Limb (tissue), 2 donors: ENCODE measurements at regions not wholly inside any gene's neighbourhood (a gene's known extent, or its start where the extent isn't known, plus 50 kb on each side); places are given as distances from the start of the nearest gene placed in this dataset.
"Not testable (repeated sequence)": the region's sequence is repeated elsewhere in the genome, so short reads cannot be mapped to it uniquely, and the experiment has no call there.

Source experiments
- DNase-seq, 2 donors: peaks; one replicate each; pipeline ENCODE4 v3.0.0-alpha.2; 2016; ENCODE audit errors: extremely low spot score in 2 of 2

DNA sequence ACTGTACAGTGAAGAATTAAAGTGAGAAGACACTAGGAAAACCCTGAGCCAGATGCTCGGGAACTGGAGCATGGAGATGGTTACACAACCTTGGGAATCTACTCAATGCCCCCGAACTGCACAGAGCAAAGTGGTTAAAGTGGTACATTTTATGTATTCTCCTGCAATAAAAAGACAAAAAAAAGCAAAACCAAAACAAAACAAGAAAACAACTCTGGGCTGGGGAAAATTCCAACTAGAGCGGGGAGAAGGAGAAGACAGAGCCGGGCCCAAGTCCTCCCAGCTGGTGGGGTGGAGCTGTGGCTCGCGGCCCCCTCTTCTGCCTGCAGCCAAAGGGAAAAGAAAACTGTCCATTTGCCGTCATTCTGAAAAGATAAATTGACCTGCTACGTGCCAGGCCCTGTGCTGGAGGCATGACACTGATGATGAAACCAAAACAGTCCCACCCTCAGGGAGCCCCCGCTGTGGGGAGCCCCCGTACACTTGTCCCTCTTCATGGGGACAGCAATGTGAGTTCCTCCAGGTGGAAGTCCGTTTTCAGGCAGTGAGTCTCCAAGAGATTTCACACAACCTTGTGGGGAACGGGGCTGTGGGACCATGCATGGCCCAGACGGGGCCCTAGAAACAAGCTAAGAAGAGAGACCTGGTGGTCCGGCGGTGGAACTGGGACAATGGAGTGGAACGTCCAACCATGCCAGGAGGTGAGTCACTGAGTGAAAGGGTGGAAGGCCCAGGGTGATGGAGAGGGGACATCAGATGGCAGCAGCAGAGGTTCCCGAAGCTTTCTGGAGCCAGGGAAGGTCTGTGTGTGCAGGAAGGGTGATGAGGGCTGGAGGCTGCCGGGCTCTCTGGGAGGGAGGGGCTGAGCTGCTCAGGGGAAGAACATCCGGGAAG, 114.8 kb upstream of the COL5A1 start:
- no peak for DNase-seq

DNA sequence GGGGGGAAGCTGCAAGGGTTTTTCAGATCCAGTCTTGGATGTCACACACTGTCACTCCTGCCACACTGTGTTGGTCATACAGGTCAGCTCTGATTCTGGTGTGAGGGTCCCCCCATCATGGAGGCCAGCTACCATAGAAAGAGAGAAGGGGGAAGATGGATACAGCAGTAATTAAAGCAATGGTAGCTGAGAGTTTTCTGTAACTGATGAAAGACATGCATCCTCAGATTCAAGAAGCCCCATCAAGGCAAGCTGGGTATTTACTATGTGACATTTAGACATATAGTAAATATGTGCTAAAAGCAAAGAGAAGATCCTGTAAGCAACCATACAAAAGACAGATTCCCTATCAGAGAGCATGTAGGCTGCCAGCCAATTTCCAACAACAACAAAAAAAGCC, 110.9 kb upstream of the COL5A1 start:
- DNase-seq: no peak

DNA sequence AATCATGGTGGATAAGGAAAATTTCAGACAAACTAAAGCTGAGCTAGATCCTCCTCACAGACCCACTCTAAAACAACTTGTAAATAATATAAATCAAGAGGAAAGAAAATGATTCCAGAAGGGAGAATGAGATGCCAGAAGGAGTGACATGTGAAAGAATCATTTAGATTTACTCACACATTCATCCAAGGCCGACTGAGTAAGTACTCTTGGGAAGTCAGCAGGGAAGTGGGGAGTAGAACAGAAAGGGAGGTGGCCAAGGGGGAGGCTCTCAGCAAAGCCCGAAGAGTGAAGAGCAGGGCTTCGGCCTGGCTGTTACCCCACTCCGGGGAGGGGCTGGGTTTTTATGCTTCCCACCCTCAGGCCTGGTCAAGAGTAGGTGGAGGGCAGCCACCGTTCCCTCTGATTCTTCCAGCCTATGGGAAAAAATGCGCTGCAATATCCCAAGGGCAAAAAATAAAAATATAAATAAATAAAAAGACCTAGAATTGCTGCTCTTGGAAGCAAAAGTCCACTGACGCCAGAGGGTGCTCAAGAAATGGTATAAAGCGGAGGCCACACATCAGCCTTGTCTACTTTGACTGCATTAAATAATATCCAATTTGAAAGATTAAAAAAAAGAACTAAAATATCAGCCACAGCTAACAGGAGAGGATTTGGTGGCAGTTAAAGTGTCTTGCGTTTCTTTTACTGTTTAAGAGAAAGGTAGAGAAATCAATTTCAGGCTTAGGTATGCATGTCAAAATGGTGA, 110.2 kb upstream of the COL5A1 start:
- DNase-seq: no peak

DNA sequence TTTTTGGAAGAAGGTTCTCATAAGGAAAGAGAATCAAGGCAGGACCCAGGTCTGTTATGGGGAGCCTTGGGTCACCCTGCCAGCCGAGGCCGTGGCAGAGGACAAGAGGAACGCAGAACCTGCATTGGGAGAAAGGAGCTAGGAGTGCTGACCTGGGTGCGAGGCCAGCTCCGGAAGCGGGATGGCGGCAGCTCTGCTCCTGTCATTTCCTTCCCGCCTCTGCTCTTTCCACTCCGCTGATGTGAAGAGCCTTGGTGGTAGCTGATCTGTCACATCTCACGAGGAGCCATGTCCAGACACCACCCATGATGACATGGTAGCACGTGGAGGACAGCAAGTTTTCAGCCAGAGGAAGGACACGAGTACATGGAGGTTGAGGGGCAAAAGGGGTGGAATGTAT, 109.5 kb upstream of the COL5A1 start:
- no peak for DNase-seq

DNA sequence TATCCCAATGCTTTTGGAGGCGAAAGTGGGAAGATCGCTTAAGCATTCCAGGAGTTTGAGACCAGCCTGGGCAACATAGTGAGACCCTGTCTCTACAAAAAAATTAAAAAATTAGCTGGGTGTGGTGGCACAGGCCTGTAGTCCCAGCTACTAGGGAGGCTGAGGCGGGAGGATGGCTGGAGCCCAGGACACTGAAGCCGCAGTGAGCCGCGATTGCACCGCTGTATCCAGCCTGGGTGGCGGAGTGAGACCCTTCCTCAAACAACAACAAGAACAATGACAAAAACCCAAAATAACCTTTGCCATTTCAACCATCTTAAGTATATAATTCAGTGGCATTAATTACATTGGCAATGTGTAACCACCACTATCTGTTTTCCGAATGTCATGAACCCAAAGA, 108.9 kb upstream of the COL5A1 start:
- DNase-seq: not testable (repeated sequence)

DNA sequence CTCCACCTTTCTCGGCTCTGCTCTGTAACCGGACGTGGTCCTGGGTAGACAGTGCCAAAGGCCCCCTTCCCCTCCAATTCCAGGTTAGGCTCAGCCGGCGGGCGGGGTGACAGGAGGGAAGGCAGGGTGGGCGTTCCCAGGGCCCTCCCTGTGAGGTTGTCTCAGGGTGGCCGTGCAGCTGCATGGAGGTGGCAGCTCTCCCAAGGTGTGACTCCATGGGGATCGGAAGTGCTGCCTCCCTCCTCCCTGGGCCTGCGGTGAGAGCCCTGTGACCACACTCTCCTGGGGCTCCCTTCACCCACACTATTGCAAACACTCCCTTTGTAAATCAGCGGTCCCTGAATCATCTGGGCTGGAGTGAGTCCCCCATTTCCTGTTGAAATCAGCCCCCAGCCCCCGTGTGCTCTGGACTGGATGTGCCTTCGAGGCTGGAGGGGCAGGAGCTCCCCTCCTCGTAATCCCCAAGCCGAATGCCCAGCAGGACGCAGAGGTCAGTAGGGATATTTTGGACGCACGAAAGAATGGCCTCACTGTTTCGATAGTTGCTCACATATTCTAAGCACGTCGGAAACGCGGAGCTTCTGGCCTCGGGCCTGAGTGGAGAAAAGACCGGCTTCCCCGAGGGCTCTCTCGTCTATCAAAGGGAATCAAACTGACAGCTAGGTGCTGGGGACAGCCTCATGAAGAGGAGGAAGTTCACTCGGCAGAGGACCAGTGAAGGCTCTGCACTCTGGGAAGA, 107.6 kb upstream of the COL5A1 start:
- DNase-seq: no peak

DNA sequence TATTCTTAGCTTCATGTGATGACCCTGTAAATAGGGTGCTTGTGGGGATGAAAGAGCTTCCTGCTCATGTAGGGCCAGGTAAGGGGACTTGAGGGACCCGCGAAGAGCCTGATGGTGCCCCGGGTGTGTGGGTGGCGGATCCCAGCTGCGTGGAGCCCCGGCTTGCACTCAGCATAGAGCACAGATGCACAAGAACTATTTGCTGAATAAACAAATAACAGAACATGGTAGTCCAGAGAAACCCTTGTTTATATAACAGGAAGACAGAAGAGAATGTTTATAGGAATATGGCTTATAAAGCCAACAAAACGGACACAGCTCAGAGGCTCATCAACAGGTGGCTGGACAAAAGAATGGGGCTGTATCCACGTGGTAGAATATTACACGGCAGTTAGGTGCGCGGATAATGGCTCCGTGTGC, 106.9 kb upstream of the COL5A1 start:
- no peak for DNase-seq

DNA sequence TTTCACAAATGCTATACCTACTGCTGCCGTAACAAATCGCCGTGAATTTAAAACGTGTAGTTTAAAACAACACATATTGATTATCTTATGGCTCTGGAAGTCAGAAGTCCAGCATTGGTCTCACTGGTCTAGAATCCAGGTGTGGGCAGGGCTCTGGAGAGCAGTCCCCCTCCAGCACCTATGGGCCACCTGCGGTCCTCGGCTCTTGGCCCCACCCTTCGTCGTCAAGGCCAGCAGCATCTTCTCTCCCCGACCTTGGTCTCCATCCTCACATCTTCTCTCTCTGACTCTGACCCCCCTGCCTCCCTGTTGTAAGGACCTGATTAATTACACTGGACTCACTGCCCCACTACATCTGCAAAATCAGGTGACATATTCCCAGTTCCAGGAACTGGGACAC, 106.4 kb upstream of the COL5A1 start:
- no peak for DNase-seq

DNA sequence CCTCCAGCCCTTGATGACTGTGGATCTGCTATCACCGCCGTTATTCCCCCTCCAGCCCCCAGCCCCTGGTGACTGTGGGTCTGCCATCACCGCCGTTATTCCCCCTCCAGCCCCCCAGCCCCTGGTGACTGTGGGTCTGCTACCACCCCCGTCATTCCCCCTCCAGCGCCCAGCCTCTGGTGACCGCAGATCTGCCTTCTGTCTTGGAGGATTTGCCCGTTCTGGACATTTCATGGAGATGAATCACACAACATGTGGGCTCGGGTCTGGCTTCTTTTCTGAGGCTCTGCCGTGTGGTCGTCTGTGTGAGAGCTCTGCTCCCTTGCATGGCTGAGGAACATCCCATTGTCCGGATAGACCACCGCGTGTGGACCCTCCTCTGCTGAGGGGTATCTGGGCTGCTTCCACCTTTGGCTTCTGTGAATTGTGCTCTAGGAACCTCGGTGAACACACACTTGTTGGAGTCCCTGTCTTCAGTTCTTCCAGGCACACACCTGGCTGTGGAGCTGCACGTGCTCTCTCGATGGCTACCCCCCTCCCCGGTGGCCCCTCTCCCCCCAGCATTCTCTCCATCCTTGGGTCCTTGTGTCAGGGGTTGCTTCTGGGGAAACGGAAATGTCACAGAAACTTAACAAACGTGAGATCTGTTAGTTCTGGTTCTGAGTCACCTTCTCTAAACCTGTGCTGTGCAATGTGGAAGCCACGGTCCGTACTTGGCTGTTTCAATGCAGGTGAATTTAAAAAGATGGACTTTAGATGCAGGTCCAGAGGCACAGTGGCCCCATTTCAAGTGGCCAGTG, 105.3 kb upstream of the COL5A1 start:
- no peak for DNase-seq

DNA sequence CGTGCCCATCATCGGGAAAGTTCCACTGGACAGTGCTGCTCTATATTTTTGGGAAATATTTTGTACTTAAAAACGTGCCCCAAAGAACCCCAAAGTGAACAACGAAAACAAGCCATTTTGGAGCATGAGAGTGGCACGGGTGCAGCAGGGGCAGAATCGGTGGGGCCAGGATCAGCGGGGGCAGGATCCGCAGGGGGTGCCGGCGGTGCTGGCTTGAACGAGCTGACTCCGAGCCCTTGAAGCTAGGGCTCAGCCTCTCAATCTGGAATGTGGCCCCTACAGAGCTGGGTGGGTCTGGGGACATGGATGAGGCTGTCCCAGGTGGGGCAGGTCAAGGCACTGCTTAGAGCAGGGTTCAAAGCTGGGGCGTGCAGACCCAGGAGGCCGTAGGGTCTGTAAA, 104.7 kb upstream of the COL5A1 start:
- no peak for DNase-seq

DNA sequence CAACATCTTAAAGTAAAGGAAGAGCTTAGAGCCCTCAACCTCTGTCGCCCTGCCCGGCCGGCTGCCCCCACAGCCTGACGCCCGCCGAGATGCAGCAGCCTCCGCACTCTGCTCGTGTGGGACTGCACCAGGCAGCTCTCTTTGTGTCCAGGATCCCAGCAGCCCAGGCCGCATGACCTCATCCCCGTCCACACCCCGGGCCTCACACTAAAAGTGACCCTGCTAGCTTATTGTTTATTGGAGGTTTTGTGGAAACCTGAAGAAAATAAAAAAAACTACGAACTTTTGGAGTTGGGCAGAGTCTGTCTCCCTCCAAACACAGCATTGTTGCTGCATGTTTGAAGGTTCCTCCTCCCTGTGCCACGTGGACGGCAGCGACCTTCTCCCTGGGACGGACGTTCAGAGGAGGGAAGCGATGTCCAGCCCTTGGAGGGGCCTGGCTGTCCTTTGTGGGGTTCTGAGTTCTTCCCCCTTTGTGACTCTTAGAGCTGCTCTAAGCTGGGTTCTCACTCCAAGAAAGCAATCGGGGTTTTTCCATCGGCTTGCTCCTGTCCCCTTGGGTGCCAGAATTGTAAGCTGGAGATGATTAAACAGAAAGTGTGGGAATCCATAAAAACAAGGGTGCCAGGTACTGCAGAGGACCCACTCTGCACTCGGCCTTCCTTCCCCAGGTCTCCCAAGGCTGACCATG, 103.5 kb upstream of the COL5A1 start:
- DNase-seq: peak in 1 of 2 donors; percentile 21

DNA sequence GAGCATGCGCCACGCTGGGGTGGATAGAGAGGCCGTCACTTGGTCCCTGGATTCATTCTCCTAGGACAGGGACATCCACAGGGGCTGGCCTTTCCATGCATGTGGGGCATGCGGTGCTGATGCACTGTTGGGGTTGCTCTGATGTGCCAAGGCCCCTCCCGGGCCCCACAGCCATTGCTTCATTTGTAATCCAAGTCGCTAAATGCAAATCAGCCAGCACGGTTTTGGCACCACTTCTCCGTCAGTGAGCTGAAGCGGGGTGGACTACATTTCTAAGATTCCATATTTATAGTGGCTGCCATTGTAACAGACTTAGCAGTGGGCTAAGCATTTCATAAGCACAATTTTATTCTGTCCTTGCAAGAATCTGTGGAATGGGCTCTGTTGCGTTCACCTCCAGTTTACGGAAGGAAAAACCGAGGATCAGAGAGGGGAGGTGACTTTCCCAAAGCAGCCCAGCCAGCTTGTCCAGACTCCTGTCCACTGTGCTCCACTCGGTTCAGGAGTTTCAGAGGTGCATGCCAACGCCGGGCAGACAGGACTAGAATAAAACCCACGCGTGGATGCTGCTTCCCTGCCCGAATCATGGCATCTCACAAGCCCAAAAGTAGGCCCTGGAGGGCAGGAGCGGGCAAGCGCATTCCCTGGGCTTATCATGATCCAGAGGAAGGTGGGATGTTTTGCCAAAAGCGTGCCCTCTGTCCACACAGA, 102.6 kb upstream of the COL5A1 start:
- peak in 1 of 2 donors; percentile 66 for DNase-seq

DNA sequence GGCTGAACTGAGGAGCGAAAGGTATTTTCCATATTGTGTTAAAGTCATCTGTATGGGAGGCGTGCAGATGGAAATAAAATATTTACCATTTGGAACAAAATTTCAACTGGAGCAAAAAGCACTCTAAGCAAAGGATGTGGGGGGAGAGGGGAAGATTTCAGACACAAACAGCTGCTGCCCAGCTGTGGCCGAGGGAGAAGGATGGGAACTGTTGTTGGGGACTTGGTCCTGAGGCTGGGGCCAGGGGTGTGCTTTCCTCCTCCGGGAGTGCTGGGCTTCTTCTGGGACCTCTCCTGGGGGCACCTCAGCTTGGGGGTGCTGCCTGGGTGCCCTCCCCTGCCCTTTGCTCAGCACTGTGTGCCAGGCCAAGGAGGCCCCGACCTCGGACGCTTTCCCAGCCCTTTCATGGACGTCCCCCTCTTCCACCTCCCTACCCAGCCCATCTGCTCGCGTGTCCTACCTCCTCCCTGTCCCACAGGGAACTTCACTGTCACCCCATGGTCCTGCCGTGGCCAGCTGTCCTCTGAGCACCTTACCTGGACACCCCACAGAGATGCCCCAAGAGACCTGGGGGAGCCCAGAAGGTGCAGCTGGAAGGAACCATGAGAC, 101.9 kb upstream of the COL5A1 start:
- peak in 1 of 2 donors; percentile 74 for DNase-seq

DNA sequence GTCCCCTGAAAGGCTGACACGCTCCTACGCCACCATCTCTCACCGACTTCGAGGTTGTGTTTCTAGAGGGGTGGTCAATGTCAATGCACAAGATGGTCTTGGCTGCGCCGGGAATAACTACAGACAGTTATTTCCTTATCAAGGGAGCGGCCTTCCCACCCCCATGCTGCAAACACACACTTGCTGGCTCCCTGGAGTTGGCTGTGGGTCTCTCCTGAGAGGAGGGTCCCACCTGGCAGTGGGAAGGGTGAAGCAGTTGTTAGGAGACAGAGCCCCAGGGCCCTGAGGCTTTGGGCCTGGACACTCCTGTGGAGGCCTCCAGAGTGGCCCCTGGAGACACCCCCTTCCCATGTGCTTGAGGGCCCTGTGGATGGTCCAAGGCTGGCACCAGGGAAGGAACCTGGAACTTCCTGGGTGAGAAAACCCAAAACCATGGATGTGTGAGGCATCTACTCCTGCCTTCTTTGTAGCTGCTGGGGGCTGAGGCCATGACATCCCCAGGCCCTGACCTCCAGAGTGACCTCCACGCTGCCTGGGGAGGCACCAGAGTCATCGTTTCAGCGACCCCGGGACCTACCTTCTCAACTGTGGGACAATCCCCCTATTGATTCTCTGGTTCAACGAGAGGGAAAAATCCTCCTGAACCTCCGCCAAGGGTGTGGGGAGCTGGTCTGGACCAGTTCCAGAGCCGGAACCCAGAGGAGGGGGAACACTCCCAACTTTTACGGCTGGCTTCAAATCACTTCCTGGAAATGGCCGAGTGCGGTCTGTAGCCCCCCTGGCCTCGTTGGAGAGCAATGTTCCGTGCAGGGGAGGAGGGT, 101.1 kb upstream of the COL5A1 start:
- DNase-seq: peak; percentile 58 to 81

DNA sequence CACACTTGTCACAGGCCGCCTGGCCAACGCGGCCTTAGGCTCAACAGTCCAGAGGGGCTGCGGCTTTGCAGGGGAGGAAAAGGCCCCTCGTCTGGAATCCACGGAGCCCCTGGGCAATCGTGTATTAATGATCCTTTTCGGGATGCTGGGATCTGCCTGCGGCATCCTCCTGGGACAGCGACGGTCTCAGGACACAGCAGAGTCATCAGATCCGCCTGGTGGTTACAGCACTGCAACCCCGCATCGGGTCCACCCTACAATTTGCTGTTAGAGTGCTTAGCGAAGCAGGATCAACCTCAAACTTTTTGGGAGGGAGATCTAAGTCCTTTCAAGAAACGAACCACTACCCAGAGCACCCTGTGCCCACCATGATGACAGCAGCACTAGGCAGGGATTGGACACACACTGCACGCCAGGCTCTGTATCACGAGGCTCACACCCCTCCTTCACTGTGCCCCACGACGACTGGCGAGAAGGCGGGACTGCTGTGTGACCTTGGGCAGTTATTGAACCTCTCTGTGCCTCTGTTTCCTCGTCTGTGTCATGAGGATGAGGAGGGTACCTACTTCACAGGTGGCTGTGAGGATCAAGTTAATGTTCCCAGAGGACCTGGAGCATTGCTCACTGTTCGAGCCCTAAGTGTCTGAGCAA, 100.4 kb upstream of the COL5A1 start:
- DNase-seq: no peak

DNA sequence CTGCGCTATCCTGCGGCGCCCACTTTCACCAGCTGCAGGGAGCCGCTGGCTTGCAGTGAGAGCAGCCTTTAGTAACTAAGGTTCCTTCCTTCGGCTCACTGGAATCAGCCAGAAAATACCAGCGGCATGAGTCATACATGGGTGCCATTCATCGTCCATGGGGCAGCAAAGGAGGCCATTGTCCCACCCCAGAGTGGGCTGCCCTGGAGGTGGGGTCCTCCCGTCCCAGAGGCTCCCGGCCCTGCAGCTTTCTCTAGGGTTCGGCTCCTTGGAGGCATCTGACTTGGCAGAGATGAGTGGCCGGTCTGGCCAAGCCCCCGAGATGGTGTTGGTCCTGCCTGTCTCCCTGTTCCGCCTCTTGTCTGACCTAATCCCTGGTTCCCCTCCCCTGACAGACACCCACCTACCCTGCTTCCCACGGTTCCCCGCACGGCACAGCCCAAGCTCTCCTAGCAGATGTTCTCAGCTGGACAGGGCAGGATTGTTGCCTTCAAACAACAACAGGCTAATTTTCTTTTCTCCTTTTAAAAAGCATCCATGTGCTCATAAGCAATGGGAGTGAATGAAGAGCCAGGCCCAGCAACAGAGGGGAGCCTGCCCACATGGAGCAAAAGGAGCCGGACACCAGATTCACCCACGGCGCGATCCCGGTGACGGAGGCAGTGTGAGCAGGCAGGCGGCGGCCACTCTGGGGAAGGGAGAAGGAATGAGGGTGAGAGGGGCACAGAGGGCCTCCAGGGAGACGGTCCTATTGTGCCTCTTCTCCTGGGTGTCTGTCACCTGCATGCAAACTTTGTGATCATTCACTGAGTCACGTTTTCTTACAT, 97.0 kb upstream of the COL5A1 start:
- DNase-seq: no peak

DNA sequence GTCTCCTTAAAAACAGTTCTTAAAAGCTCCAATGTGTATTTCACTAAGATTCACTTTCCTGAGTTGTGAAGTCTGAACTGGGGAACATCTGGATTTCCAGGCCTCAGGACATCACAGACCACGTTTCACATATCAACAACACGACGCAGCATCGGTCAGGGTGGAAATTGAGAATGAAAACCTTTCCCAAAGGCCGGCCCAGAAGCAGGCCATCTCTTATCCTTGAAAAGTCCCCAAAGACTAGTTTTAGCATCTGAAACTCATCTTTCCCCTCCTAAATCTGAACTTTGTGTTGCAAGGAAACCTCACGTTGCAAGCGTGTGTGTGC, 96.4 kb upstream of the COL5A1 start:
- DNase-seq: no peak
